Stimulated activated CD8-positive, alpha-beta memory T cell treated with anti-CD3 and anti-CD28 coated beads, Interleukin-15, amount 100 ng/mL, for 48 hours (primary cell): ENCODE measurements at regions not wholly inside any gene's neighbourhood (a gene's known extent, or its start where the extent isn't known, plus 50 kb on each side); places are given as distances from the start of the nearest gene placed in this dataset.

ENCODE experiments used
- DNase-seq, 2 donors: peaks; one replicate each; pipeline ENCODE4 v3.0.0-alpha.2; 2020; ENCODE audit warnings: low read depth in 2 of 2

DNA sequence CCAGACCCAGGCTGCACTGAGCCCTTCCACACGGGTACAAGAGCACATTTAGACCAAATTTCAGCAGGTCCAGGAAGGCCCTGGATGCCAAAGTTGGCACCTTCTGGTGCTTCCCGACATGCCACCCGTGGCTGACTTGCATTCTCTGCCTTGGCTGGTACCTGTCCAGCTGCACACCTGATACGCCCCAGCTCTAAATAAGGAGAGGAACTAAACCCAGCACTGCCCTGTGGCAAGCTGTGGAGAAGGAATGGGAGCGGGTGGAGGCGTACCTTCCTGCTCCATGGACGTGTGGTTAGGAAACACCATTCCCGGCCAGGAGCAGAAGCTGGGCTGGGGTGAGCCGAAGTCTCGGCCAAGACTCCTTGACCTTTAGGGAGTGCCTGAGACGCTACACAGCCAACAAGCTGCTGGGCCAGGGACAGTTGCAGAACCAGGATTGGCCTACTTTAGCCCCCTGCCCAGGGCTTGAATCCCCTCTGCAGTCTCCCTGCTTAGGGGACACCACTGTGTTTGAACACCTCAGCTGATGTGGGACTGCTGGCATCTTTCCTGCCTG lies 86.5 kb upstream of the TAF1B start:
- DNase-seq, result no peak

DNA sequence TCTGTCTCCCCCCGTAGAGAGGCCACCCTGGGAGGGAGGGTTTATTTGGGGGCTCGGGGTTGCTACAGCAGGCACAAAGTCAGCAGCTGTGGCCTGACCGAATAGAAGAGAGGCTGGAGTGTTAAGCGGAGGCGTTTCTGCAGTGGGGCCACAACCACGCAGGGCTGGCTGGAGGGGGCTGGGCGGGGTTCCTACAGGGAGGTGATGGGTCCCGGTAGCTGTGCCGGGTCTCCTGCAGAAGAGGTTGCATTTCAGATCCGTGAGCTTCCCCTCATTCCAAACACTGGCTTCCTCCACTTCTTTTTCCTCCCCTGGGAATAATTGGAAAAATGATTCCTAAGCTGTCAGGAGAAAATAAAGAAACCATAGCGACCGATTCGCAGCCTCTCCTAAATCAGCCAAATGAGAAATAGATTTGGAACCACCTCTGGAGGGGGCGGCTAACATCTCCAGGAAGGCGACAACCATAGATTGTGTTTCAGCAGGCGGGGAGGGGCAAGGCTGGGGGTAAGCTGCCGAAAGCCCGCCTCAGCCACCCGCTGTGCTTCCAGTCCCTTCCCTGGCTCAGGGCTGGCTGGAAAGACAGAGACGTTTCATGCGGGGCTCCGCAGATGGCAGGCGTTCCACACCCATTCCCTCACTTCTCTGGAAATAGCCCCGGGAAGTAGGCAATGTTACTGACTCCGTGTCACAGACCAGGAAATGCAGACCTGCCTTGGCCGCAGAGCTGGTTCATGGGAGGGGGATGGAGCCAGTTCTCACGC lies 85.6 kb upstream of the TAF1B start:
- DNase-seq, result no peak

DNA sequence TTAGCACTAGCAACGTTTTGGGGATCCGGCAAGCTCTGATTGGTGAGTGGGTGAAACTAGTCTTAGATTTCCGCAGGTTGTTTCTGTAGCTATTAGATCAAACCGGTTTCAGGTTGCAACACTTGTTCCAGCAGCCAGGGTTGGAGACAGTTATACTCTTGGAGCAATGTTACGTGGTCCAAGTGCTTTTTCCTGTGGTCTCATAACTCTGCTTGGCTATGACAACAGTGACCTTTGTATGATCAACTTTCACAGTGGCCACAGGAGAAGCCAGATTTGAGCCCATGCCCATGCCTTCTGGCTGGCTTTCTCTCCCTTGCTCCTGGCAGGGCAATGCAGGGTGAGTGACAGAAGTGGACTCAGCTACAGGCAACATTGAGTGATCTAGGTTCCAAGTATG lies 84.5 kb upstream of the TAF1B start:
- no peak for DNase-seq

DNA sequence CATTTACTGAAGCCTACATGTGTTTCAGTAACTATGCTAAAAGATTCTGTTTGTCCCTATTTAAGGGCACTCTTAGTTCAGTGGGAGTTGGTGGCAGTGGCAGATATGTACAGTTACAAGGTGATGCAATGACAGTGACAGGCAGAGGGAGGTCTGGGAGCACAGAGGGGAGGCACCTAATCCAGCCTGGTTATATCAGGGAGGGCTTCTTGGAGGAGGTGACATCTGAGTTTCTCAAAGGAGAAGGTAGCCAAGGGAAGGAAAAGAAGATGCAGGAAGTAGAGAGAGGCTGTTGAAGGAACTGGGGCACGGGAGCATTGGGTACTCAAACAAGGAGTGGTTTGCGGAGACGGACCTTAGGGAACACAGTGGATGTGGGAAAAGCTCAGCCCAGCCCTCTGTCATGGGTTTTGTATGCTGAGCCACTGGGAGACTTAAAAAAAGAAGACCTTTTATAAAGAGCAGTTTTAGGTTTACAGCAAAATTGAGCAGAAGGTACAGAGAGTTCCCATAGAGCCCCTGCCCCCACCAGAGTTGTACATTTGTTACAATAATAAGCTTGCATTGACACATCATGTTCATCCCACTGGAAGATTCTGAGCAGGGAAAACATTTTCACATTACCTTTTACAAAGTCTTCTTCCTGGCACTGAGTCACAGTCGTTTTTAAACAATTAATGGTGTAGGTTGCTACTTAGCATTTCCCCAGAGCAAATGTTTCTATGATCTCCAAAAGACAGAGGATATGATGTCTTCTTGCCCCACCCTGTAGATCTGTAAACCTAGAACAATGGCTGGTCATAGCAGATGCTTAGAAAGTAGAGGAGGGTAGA lies 83.0 kb upstream of the TAF1B start:
- DNase-seq, result no peak

DNA sequence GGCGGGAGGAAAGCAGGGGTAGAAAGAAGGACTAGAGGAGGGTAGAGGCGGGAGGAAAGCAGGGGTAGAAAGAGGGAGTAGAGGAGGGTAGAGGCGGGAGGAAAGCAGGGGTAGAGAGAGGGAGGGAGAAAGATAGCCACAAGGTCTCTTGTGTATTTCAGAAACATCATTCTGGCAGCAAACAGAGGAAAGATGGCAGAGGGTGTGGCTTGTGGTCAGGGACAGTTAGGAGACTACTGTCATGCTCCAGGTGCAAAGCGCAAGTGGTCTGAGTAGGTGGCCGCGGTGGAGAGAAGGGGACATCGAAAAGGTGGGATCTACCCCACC lies 82.4 kb upstream of the TAF1B start:
- DNase-seq, result no peak

DNA sequence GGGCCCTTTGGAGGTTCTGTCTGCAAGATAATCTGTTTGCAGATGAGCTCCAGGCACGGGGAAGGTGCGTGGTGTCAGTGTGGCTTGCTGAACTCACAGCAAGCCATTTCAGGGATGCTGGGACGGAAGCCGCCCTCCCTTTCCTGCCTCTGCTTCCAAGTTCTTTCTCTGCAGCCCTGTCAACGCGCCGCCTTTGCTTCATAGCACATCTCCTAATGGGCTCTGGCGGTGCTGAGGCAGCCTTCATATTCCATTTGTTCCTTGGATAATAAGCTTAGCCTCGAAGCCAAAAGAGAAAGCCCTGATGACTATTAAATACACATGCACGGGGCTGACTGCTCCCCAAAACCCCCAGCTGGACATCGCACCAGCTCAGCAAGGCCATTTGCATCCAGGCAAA lies 81.7 kb upstream of the TAF1B start:
- no peak for DNase-seq

DNA sequence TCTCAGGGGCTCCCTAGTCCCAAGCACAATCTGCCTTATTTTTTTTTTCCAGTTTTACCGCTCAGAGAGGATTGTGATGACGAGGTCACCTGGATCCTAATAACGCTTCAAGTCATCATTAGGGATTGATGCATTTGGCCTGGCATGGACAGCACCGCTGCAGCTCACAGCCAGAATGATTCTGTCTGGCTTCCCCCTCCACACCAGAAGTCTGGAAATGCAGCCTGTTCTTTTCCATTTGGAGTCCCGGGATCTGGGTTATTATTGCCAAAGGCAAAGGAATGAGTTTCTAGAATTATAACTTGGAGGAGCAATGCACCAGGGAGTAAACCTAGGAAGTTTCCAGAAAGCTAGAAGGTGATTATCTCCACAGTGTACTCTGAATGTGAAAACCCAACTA lies 81.1 kb upstream of the TAF1B start:
- no peak for DNase-seq

DNA sequence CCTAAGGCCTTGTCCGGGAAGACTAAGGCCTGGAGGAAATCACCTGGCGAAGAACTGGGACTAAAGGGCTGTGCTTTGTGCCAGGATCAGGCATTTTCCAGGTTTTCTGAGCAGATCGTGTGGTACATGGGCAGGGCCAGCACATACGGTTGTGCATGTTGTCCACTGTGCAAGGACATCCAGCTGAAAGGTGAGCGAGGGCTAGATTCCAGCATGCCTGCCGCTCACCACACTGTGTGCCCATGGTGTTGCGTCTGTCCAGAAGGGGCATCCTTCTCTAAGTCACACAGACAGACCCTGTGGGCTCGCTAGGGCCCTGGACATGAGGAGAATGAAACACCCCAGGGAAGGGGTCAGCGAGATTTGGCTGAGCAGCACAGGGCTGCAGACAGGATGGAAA lies 80.3 kb upstream of the TAF1B start:
- DNase-seq, result no peak

DNA sequence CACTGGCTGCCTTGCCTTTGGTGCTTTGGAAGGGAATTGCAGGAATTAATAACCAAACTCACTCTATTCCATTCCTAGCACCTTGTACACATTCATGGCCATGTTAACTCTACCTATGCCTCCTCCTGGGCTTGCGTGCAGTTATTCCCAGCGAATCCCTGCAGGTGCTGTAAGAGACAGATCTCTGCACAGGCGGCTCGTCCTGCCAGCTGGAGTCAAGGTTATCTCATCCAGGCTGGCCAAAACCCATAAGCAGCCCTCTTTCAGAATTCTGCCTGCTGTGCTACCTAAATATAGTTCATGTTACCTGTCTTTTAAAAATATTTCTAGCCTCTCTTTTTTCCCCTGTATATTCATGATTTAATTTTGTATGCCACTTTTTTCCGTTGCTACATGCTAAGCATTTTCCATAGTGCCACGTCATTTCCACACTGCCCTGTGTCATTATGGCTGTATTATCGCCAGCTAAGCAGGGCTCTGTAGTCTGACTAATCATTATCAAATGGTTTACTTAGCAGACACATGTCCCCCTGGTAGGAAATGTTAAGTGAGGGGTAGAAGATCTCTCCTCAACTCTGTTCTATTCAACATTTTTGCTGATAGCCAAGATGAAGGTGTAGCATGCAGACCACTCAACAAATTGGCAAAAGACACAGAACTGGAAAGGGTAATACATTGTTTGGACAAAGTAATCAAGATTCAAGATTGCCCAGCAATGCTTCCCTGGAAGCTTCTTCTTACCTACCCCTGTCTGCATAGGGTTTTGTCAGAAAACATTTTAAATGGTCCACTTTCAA lies 79.7 kb upstream of the TAF1B start:
- DNase-seq, result no peak

DNA sequence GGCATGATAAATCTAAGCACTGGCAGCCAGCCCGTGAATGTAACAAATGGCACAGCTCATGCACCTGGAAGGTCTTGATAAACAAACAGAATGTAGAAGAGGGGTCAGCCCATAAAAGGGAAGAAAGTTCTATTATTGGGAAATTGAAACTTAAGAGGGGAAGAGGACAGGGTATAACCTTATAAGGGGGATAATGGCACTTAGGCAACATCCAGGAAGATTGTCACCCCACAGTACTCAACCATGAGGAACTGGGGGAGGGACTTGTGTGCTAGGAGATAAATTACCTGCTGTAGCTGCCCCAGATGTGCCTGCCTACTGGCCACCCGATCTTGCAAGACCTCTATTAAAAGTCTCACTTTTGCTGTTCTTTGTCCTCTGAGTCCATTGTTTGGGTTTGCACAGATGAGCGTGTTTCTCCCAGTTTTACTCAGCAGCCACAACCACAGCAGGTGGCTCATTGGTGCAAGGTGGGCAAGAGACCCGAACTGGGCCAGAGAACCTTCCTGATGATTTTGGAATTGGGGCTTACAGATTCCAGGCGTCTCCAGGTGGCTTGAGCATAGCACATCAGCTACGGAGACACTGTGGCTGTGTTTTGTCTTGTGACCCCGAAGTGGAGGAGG lies 79.0 kb upstream of the TAF1B start:
- no peak for DNase-seq

DNA sequence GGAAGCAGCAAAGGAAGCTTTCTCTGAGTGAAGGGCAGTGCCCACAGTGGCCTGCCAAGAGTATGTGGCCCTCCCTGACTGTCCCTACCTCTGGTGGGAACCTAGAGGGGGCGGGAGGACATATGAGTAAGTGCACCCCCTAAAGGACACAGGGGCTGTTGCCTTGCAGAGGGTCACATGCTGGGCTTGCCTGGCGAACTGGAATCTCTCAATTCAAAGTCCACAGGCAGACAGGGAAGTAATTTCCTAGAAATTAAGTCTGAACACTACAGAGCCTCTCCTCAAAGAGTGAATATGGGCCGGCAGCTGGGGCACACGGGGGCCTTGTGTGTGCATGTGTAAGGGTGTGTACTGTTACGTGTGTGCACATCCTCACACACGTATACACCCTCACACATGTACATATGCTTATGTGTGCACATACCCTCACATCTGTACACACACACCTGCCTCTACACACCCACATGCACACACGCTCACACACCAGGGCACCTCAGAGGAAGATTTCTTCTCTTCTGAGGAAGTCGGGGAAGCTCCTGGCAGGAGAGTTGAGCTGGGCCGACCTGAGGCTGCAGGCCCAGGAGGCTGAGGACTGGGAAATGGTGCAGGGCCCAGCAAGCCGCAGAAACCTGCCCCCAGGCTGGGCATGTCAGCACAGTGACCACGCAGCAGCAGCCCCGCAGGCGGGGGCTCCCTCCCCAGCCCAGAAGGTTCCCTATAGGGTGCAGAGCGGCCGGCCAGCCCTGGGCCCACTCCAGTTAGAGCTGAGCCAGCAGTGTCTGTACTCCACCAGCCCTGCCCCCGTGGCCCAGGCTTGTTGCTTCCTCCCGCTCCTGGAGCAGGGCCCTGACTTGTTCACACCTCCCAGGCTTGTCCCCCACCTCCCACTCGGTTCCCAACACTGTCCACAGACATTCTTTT lies 77.4 kb upstream of the TAF1B start:
- DNase-seq, result no peak

DNA sequence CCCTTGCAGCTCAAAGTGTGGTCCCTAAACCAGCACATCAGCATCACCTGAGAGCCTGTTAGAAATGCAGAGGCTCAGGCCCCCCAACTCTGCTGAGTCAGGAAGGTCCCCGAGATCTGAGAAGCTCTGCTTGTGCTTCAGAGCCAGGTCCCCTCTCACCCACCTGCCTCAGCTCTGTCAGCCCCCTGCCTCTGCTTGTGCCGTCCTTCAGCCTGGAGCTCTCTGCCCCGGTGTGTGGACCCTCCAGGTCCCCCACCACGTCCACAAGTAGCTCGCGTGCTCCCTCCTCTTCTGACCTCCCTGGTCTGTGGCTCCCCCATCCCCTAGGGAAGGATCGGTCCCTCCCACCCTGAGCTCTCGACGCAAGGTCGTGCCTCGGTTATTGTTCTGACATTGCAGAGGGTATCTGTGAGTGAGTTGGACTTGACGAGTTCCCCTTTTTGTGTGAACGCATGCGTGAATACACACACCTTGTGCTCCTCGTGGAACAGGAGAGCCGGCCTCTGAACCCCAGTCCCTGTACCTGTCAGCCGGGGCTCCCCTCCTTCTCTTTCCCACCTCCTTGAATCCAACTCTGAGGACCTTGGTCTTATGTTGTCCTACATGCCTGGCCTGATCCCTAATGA lies 75.5 kb upstream of the TAF1B start:
- no peak for DNase-seq

DNA sequence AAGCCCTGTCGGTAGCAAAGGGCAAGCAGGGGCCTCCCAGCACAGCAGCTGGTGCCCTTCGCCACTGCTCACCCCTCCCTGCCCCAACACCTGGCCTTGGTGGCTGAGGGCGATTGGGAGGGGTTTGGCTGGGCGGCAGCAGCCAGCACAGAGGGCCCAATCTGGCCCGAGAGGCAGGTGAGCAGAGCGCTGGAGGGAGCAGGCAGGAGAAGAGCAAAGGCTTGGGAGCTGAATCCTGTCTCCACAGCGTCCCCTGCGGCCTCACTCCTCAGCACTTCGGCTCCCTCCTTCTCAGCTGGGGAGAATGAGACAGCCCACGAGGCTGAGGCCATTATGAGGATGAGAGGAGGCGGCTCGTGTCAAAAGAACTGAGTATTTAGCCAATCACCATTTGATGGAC lies 74.9 kb upstream of the TAF1B start:
- DNase-seq, result no peak

DNA sequence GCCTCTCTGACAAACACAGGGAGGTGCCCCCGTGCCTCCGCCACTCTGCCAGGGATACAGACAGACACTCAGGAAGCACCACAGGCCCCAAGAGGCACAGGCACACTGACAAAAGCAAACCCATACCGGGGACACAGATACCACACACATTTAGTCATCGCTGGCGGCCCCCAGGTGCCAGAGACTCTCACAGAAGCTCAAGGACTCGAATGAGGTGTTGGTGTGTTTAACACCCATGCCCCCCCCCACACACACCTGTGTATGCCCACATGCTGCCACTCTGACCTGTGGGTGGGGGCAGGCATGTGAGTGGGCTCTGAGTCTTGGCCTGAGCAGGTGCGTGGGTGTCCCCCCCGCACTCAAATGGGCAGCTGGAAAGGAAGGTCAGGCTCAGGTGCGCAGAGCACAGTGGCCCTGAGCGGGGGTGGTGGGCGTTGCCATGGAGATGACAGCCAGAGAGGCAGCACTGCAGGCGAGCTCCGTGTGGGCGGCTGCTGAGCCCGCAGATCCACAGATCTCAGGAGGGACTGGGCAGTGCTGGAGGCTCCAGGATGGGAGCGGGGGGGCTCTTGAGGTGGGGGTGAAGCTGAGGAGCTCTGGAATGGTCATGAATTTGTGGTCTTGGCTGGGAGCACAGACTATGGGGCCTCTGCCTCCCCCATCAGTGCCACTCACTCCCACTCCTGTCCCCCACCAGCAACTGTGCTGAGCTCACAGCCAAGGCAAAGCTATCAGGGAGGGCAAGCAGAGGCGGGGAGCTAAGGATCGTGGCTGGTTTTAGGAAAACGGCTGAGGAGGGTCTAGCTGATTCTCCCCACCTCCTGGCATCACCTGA lies 73.9 kb upstream of the TAF1B start:
- DNase-seq, result no peak

DNA sequence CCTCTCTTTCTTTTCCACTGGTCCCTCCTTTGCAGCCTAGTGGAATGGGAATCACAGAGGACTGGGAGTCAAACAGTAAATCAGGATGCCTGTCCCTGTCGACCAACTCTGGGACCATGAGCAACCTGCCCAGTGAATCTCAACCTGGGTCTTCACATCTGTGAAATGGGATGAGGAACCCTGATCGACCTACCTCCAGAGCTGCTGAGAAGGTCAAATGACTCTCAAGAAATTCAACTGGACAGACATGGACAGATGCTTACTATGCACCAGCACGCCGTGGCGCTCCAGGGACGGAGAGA lies 73.3 kb upstream of the TAF1B start:
- DNase-seq, result no peak

DNA sequence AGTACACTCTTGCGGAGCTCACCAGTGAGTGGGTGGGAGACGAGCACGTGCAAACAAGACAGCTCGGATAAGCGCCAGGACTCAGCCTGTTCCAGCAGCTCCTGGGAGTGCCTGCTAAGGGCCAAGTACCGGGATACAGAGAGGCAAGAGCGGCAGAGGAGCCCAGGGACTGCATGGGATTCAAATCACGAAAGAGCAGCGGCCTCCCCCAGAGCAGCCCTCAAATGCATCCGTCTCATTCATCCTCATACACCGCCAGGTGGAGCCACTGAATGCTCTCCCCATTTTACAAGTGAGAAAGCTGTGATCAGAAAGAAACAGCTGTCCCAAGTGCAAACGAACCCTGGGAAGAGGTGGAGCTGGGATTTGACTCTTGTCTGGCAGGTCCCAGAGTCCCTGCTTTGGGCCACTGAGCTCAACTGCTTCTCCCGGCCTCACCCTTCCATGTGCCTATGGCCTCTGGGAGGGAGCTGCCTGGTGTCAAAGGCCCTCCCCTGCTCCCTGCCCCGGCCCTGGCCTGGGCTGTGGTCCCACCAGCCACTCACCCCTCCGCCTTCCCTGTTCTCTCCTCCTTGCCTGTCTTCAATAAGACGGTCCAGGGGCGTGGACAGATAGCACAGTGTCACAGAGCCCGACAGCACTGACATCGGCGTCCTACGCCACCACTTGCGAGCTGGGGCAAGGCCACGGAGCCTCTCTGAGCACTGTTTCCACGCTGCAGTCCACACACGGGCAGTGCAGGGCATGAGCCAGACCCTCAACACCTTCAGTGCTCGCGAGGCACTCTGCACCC lies 72.8 kb upstream of the TAF1B start:
- DNase-seq, result no peak

DNA sequence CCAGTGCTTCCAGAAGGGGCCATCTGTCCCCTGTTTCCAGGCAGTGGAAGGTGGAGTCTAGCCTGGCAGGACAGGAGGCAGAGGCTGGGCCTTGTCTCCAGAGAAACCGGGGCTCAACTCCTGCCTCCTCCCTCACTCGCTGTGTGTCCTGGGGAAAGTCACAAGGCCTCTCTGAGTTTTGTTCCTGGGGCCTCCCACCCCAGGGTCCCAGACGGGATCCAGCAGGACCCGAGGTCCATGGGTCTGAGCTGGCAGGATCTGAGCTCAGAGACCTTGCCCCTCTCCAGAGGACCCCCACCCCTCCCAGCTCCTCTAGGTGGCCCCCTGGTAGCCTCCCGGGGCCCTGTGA lies 72.2 kb upstream of the TAF1B start:
- DNase-seq, result no peak

DNA sequence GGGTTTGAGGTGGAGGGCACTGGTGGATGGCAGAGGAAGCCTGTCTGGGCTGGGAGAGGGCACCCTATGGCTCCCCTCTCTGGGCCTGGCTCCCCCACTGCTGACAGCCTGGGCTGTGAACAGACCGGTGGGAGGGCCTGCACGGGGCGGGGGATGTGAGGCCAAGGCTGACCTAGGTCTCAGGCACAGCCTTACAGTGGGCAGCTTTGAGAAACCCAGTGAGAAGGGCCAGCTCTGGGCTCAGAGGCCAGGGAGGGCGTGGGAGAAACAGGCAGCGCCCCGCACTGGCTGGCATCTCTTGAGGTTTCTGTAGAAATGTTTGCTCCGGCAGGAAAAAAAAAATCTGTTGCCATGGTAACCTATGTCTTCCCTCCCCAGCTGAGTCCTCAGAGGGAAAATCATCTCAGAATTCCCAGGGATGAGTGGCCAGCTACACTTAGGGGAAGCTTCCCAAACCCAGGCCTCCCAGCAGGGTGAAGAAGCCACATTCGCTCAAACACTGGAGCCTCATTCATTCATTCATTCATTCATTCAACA lies 71.7 kb upstream of the TAF1B start:
- DNase-seq, result no peak
